GM19025 (cell line): ENCODE measurements at regions not wholly inside any gene's neighbourhood (a gene's known extent, or its start where the extent isn't known, plus 50 kb on each side); places are given as distances from the start of the nearest gene placed in this dataset.

Experiments used
- ATAC-seq: cut with Tn5 transposase; IDR thresholded peaks from one replicate; pipeline ENCODE4 v1.9.1; 2021; ENCODE audit warnings: mild to moderate bottlenecking, low read depth, moderate library complexity; ENCODE audit not compliant: unreplicated experiment

DNA sequence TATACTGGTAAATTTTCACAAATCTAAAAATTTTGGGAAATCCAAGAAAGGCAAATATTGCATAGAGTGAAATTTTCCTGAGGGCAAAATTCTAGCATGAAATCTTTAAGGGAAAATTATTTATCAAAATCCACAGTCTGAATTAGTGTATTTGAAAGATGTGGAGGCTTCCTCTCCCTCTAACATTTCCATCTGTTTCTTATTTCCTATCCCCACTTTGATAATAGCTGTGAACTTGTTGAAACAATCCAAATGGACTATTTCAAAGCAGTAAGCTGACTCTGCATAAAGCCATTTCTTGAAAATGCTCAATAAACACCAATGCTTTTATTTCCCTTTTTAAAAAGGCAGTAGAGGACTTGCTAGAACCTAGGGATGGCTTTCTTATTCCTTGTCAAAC, 107.3 kb upstream of the PABPC4L start:
- no peak for ATAC-seq

GRCh38 chr4:134298313-134298712, 96.7 kb upstream of the PABPC4L start:
- no peak for ATAC-seq

GRCh38 chr4:134297765-134298164, 96.2 kb upstream of the PABPC4L start:
- no peak for ATAC-seq

GRCh38 chr4:134282680-134283079, 81.1 kb upstream of the PABPC4L start:
- no peak for ATAC-seq

GRCh38 chr4:134278675-134279074, 77.1 kb upstream of the PABPC4L start:
- ATAC-seq = no peak

DNA sequence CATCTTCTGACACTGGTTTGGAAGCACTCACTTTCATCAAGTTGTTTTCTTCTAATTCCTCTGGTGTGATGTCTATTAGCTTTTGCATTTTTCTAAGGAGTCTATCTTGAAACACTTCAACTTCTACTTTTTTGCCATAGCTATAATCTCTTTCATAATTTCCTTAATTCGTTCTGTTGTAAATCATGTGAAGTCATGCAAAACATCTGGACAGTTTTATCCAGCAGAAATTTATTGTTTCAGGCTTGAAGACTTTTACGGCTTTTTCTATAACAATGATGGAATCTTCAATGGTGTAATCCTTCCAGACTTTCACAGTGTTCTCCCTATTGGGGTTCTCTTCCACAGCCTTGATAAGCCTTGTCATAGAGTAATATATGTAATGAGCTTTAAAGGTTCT, 74.9 kb upstream of the PABPC4L start:
- no peak for ATAC-seq

- no peak for ATAC-seq
These were observed 58.5 kb upstream of the PABPC4L start for GRCh38 chr4:134260126-134260525.
